Inflammatory macrophage (primary cell): ENCODE measurements at regions not wholly inside any gene's neighbourhood (a gene's known extent, or its start where the extent isn't known, plus 50 kb on each side); places are given as distances from the start of the nearest gene placed in this dataset.

Experiments used
- DNase-seq, 2 donors: peaks; one replicate each; pipeline ENCODE4 v3.0.0-alpha.2; 2020 to 2022

GRCh38 chr11:29029452-29029851, 921.3 kb downstream of the METTL15 start:
- no peak for DNase-seq

- DNase-seq = no peak
Measured at GRCh38 chr11:29027436-29027835, 919.2 kb downstream of the METTL15 start.

- no peak for DNase-seq
Measured at GRCh38 chr11:29026286-29026685, 918.1 kb downstream of the METTL15 start.

- DNase-seq = no peak
Measured at GRCh38 chr11:29025001-29025400, 916.8 kb downstream of the METTL15 start.

GRCh38 chr11:29024386-29024785, 916.2 kb downstream of the METTL15 start:
- no peak for DNase-seq

- no peak for DNase-seq
Measured at GRCh38 chr11:29023761-29024160, 915.6 kb downstream of the METTL15 start.

- no peak for DNase-seq
Measured at GRCh38 chr11:29022676-29023075, 914.5 kb downstream of the METTL15 start.

GRCh38 chr11:29019960-29020683, 911.9 kb downstream of the METTL15 start:
- no peak for DNase-seq

- no peak for DNase-seq
Measured at GRCh38 chr11:29018631-29019030, 910.4 kb downstream of the METTL15 start.

- DNase-seq = no peak
Measured at GRCh38 chr11:29017941-29018340, 909.8 kb downstream of the METTL15 start.

GRCh38 chr11:29012507-29012906, 904.3 kb downstream of the METTL15 start:
- no peak for DNase-seq

- DNase-seq = no peak
Measured at GRCh38 chr11:29009426-29009825, 901.2 kb downstream of the METTL15 start.

- no peak for DNase-seq
Measured at GRCh38 chr11:29008481-29008880, 900.3 kb downstream of the METTL15 start.

- DNase-seq = no peak
Measured at GRCh38 chr11:29006668-29007067, 898.5 kb downstream of the METTL15 start.

GRCh38 chr11:29005401-29005980, 897.3 kb downstream of the METTL15 start:
- no peak for DNase-seq

GRCh38 chr11:29002816-29003215, 894.6 kb downstream of the METTL15 start:
- no peak for DNase-seq

- no peak for DNase-seq
Measured at GRCh38 chr11:28999620-29000019, 891.4 kb downstream of the METTL15 start.

- no peak for DNase-seq
Measured at GRCh38 chr11:28992996-28993395, 884.8 kb downstream of the METTL15 start.

GRCh38 chr11:28984231-28984630, 876.0 kb downstream of the METTL15 start:
- no peak for DNase-seq

GRCh38 chr11:28983780-28984179, 875.6 kb downstream of the METTL15 start:
- no peak for DNase-seq

- no peak for DNase-seq
Measured at GRCh38 chr11:28981381-28981780, 873.2 kb downstream of the METTL15 start.

- DNase-seq = no peak
Measured at GRCh38 chr11:28976801-28977145, 868.6 kb downstream of the METTL15 start.

- DNase-seq = no peak
Measured at GRCh38 chr11:28976012-28976800, 868.0 kb downstream of the METTL15 start.

GRCh38 chr11:28969832-28970231, 861.6 kb downstream of the METTL15 start:
- DNase-seq = no peak
